A204.1 (cell line): ENCODE measurements at regions not wholly inside any gene's neighbourhood (a gene's known extent, or its start where the extent isn't known, plus 50 kb on each side); places are given as distances from the start of the nearest gene placed in this dataset.

Experiments used
- FAIRE-seq: peaks from 2 replicates; lab custom pipeline; 2012; peaks lifted over from hg19 to GRCh38; lab: Jason Lieb, UNC

GRCh38 chr4:77367638-77368037 is 210.6 kb downstream of the CCNG2 start:
- FAIRE-seq = no peak

- FAIRE-seq = no peak
Observed at GRCh38 chr4:77372375-77372774, 215.4 kb downstream of the CCNG2 start.

- FAIRE-seq = no peak
Observed at GRCh38 chr4:77375866-77376607, 219.0 kb downstream of the CCNG2 start.

DNA sequence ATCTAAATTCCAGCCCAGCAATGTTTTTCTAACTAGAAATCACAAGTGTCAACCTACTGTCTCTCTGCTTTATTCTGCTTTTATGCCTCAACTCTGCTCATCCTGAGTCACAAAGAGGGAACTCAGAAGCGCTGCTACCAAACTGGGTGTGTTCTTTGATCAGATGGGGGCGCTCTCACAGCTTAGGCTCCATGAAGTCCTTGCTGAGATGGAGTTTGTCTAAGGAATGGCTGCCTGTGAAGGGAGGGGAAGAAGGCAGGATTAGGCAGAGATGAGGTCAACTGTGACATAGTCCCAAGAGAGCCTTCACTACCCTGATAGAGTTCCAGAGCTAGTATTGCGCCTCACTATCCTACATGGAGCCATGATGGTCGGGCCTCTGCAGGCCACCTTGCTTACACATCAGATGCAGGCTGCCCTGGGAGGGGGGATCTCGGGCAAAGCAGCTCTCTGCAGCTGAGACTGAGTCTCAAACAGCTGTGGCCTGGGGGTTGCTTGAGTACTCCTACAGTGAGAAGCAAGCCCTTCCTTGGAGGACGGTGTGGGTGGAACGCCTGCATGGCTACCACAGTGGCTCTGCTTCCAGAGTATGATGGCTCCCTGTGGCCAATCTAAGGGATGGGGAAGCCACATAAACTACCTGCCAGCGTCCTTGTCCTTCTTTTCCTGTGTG is 219.9 kb downstream of the CCNG2 start:
- FAIRE-seq = no peak

- no peak for FAIRE-seq
Observed at GRCh38 chr4:77384094-77384493, 221.5 kb upstream of the CXCL13 start.

GRCh38 chr4:77385124-77385969 is 220.3 kb upstream of the CXCL13 start:
- no peak for FAIRE-seq

DNA sequence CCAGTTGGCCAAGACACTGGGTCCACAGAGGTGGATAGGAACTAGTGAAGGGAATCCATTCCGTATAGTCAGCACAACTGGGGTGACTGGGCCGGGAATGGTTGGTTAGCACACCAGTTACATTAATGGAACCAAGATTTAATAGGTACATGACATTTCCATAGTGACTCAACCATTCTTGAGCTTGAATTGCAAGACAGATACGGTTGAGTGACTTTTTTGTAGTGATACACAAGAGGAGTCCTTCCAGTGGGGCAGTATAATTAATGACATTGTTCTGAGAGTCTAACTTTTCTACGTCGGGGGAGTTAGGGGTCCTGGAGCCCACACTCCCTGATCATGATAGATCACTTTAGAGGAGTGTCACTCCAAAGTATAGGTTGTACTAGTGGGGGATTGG is 211.6 kb upstream of the CXCL13 start:
- no peak for FAIRE-seq

DNA sequence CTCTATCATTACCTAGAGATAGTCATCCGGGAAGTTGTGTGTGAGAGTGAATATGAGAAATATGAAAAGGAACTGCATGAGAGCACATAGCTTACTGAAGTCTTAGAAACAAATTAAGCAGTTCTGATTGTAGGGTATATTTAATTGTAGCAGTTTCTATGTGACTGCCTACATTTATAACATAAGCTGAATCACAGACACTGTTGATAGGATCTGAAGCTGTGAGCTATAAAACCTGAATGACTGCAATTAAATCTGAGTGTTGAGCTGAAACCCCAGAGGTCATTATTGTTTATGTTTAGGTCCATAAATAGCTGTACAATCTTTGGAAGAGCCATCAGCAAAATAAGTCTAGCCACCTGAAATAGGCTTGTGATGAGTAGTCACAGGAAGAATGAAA is 210.1 kb upstream of the CXCL13 start:
- FAIRE-seq = no peak

- FAIRE-seq = no peak
Observed at GRCh38 chr4:77398256-77398655, 207.4 kb upstream of the CXCL13 start.

DNA sequence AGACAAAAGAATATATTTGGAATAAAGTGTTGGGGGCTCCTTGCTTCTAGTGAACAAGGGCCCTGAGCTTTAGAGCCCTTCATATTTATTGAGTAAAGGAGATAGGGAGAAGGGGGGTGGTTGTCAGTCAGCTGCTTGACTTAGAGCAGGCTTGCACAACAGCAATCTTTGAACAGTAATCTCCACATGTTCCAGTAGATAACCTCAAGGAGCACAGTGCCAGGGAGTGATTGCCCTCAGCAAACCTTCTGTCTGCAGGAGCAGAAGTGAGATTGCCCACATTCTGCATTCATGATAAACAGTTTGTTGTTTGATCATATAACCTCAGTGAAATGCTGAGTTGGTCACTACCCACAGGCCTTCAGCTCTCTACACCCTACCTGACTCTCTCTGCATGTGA is 205.8 kb upstream of the CXCL13 start:
- no peak for FAIRE-seq

GRCh38 chr4:77413766-77414165 is 191.9 kb upstream of the CXCL13 start:
- no peak for FAIRE-seq

GRCh38 chr4:77415689-77416088 is 189.9 kb upstream of the CXCL13 start:
- no peak for FAIRE-seq

DNA sequence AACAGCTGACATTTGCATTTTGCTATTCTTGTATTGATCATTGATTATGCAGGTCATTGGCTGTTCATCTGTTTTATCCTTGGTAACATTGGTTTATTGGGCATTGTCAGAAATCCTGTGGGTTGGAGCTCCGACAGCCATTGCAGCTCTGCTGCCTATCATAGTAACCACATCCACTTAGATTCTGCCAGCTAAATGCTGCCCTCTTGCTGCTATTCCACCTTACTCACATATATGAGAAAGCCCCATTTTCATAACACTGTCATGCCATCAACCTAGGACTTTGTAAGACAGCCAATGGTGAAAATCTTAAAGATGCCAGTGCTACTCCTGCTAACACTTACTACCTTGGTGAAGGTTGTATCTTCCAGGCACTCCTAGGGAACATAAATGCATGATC is 187.3 kb upstream of the CXCL13 start:
- no peak for FAIRE-seq

DNA sequence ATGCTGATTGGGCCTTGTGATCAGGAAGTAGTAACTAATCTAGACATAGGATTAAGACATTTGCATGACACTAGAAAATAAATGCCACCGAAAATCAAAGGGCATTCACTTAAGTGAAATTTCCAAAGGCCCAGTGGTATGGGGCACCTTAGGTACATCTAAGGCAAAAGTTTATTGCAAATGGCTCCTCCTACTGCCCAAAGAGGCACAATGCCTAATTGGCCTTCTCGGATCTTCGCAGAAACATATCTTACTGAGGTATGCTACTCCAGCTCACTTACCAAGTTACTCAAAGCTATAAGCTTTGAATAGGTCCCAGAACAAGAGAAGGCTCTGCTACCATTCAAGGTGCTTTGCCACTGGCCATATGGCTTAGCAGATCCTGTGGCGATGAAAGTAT is 174.8 kb upstream of the CXCL13 start:
- no peak for FAIRE-seq

DNA sequence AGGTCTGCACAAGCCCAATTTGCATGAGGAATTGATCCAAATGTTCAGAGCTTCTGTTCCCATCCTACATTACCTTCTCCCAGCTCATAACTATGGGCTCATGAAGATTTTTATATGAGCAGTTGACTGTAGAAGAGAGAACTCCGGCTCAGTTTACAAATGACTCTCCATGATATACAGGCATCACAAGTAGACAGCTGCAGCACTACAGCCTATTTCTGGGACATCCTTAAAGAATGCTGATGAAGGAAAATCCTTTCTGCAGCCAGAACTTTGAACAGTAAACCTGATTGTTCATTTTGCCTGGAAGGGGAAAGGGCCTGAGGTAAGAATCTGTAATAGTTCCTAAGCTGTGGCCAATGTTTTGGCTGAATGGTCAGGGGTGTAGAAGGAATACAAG is 174.1 kb upstream of the CXCL13 start:
- no peak for FAIRE-seq

GRCh38 chr4:77432717-77433417 is 172.8 kb upstream of the CXCL13 start:
- no peak for FAIRE-seq

GRCh38 chr4:77433418-77433733 is 172.2 kb upstream of the CXCL13 start:
- FAIRE-seq = peak; percentile 74

DNA sequence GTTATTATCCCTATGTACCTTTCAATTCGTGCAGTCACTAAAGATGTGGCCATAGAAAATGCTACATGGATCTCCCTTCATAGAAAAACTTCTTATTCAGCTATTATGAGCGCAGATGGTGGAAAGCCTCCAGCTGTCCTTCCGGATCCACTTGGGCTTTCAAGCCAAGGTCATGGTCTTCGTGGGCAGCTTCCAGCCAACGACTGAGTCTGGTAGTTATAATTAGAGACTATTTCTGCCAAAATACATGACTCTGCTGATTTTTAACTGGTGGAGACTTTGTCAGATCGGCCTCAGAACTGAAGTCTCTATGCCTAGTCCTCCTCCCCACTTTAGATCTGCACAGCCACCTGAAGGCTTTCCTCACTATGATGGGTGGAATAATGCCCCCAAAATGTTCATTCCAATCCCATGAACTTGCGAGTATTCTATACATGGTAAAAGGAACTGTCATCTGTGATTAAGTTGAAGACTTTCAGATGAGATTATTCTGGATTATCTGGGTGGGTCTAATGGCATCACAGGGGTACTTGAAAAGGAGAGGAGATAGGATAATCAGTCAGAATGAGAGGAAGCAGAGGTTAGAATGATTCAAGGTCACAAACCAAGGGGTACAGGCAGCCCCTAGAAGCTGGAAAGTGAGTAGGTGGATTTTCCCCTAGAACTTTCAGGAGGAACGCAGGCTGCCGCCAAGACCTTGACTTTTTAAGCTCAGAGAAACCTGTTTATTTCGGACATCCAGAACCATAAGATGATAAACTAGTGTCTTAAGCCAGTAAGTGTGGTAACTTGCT is 171.1 kb upstream of the CXCL13 start:
- FAIRE-seq = no peak

GRCh38 chr4:77437079-77437478 is 168.5 kb upstream of the CXCL13 start:
- FAIRE-seq = no peak

- FAIRE-seq = no peak
Observed at GRCh38 chr4:77438549-77438948, 167.1 kb upstream of the CXCL13 start.

GRCh38 chr4:77443941-77444340 is 161.7 kb upstream of the CXCL13 start:
- FAIRE-seq = no peak

GRCh38 chr4:77445823-77446222 is 159.8 kb upstream of the CXCL13 start:
- FAIRE-seq = no peak
